NCI-H2171 (cell line): ENCODE measurements at regions not wholly inside any gene's neighbourhood (a gene's known extent, or its start where the extent isn't known, plus 50 kb on each side); places are given as distances from the start of the nearest gene placed in this dataset.

Experiments used
- DNase-seq: peaks from one replicate; lab custom pipeline; 2025; lab: John Stamatoyannopoulos, UW

- no peak for DNase-seq
These were observed 183.1 kb downstream of the GAS1 start for GRCh38 chr9:86764221-86764624.

GRCh38 chr9:86763791-86764190 lies 183.5 kb downstream of the GAS1 start:
- no peak for DNase-seq

GRCh38 chr9:86757382-86757720 lies 190.0 kb downstream of the GAS1 start:
- no peak for DNase-seq

GRCh38 chr9:86756576-86757381 lies 190.5 kb downstream of the GAS1 start:
- DNase-seq = no peak

- no peak for DNase-seq
These were observed 191.8 kb downstream of the GAS1 start for GRCh38 chr9:86755561-86755941.

GRCh38 chr9:86754581-86755560 lies 192.4 kb downstream of the GAS1 start:
- no peak for DNase-seq

- DNase-seq = no peak
These were observed 193.5 kb downstream of the GAS1 start for GRCh38 chr9:86753836-86754235.

- no peak for DNase-seq
These were observed 194.6 kb downstream of the GAS1 start for GRCh38 chr9:86752733-86753132.

GRCh38 chr9:86751956-86752355 lies 195.3 kb downstream of the GAS1 start:
- DNase-seq = no peak

GRCh38 chr9:86751207-86751606 lies 196.1 kb downstream of the GAS1 start:
- no peak for DNase-seq

GRCh38 chr9:86749894-86750255 lies 197.4 kb downstream of the GAS1 start:
- no peak for DNase-seq

- no peak for DNase-seq
These were observed 198.0 kb downstream of the GAS1 start for GRCh38 chr9:86749161-86749893.

GRCh38 chr9:86747711-86748110 lies 199.6 kb downstream of the GAS1 start:
- DNase-seq = no peak

- no peak for DNase-seq
These were observed 205.7 kb downstream of the GAS1 start for GRCh38 chr9:86741311-86742208.

GRCh38 chr9:86735772-86736458 lies 211.4 kb downstream of the GAS1 start:
- DNase-seq = no peak

- DNase-seq = no peak
These were observed 212.5 kb downstream of the GAS1 start for GRCh38 chr9:86734771-86735170.

- DNase-seq = no peak
These were observed 213.4 kb downstream of the GAS1 start for GRCh38 chr9:86733929-86734328.

- no peak for DNase-seq
These were observed 214.7 kb downstream of the GAS1 start for GRCh38 chr9:86732514-86733171.

GRCh38 chr9:86731511-86732063 lies 215.7 kb downstream of the GAS1 start:
- no peak for DNase-seq
